AG04450 (cell line): ENCODE measurements at regions not wholly inside any gene's neighbourhood (a gene's known extent, or its start where the extent isn't known, plus 50 kb on each side); places are given as distances from the start of the nearest gene placed in this dataset.

ENCODE experiments used
- CTCF ChIA-PET: fragments of 300-600, 350-600 bp; formaldehyde crosslinking; extraction: SDS; loops from one replicate; lab custom pipeline; 2022; ENCODE audit warnings: antibody characterized with exemption, inconsistent platforms; lab: Charles Lee
- POLR2A ChIA-PET: fragments of 350-600 bp; formaldehyde crosslinking; extraction: SDS; loops from one replicate; lab custom pipeline; 2021; ENCODE audit warnings: antibody characterized with exemption, inconsistent platforms; lab: Yijun Ruan, JAX
- DNase-seq: peaks from one replicate; pipeline ENCODE4 v3.0.0-alpha.2; 2011; ENCODE audit warnings: low read depth, low spot score
- H3K27ac ChIP-seq: one replicate; pipeline ENCODE4 v1.5.1; 2012; ENCODE audit warnings: low read depth, low read length, control low read depth
- H3K27me3 ChIP-seq: one replicate; pipeline ENCODE4 v1.6.0; 2012; ENCODE audit warnings: low read length; ENCODE audit not compliant: control insufficient read depth, insufficient read depth
- H3K4me3 ChIP-seq: 2 replicates; pipeline ENCODE4 v1.5.1; 2011; ENCODE audit warnings: mild to moderate bottlenecking, low read depth, low read length, control low read depth
- H3K9me3 ChIP-seq: 2 replicates; pipeline ENCODE4 v1.5.1; 2012; ENCODE audit warnings: low read length; ENCODE audit not compliant: control insufficient read depth, insufficient read depth
- CTCF ChIP-seq: IDR thresholded peaks from 2 replicates; pipeline ENCODE4 v1.5.1; 2011; ENCODE audit warnings: low read depth, low read length, control low read depth, inconsistent platforms

- H3K4me3 ChIP-seq: no peak overlapping the region
- H3K27me3 ChIP-seq: no peaks in the 10 kb centered on the region
- CTCF ChIA-PET: no interaction called here
- no peak for TF ChIP-seq CTCF
- no peak for DNase-seq
- POLR2A ChIA-PET: no interaction called here
- peaks cover 8% of the 10 kb centered on the region for H3K9me3 ChIP-seq
- no peak overlapping the region for H3K27ac ChIP-seq
These were observed 339.3 kb upstream of the INTU start for GRCh38 chr4:127293496-127293895.

- peak; percentile 4 for DNase-seq
- Histone ChIP-seq H3K27me3 (no peaks in the 10 kb centered on the region), H3K27ac (no peak overlapping the region), H3K9me3 (no peaks in the 10 kb centered on the region), H3K4me3 (no peak overlapping the region)
- POLR2A ChIA-PET: no interaction called here
- CTCF ChIA-PET: no interaction called here
- TF ChIP-seq CTCF: no peak
These were observed 328.4 kb upstream of the INTU start for GRCh38 chr4:127304356-127304755.

- H3K27me3 ChIP-seq: no peaks in the 10 kb centered on the region
- no peak overlapping the region for H3K27ac ChIP-seq
- ChIA-PET CTCF (no interaction called here), POLR2A (no interaction called here)
- no peak for TF ChIP-seq CTCF
- no peak for DNase-seq
- no peak overlapping the region for H3K4me3 ChIP-seq
- no peaks in the 10 kb centered on the region for H3K9me3 ChIP-seq
These were observed 324.8 kb upstream of the INTU start for GRCh38 chr4:127307996-127308395.

GRCh38 chr4:127309369-127310102 is 323.2 kb upstream of the INTU start:
- Histone ChIP-seq H3K27me3 (no peaks in the 10 kb centered on the region), H3K27ac (no peak overlapping the region), H3K4me3 (no peak overlapping the region), H3K9me3 (no peaks in the 10 kb centered on the region)
- POLR2A ChIA-PET: no interaction called here
- TF ChIP-seq CTCF: no peak
- DNase-seq: no peak
- CTCF ChIA-PET: no interaction called here

GRCh38 chr4:127311371-127311770 is 321.4 kb upstream of the INTU start:
- POLR2A ChIA-PET: no interaction called here
- CTCF ChIA-PET: no interaction called here
- no peak for TF ChIP-seq CTCF
- H3K27me3 ChIP-seq: no peaks in the 10 kb centered on the region
- no peak for DNase-seq
- H3K4me3 ChIP-seq: no peak overlapping the region
- H3K9me3 ChIP-seq: no peaks in the 10 kb centered on the region
- no peak overlapping the region for H3K27ac ChIP-seq
